Prostate gland (tissue), 2 donors: ENCODE measurements at regions not wholly inside any gene's neighbourhood (a gene's known extent, or its start where the extent isn't known, plus 50 kb on each side); places are given as distances from the start of the nearest gene placed in this dataset.

Experiments
- CTCF ChIP-seq, 4 experiments: fragments of 200-600 bp in 2 of 4; fragments of 450-650 bp in 2 of 4; sonication (generic) in 2 of 4; IDR thresholded peaks; 1 replicate in 3 of 4; 2 replicates in 1 of 4; pipeline ENCODE4 v1.5.1; 2016 to 2019; ENCODE audit warnings: antibody characterized with exemption in 4 of 4, mild to moderate bottlenecking in 2 of 4, moderate library complexity in 2 of 4
- POLR2AphosphoS5 ChIP-seq: sonication (generic); formaldehyde crosslinking; IDR thresholded peaks from one replicate; pipeline ENCODE4 v1.6.1; 2017; ENCODE audit warnings: antibody characterized with exemption

GRCh38 chr2:198852248-198852647, 605.5 kb downstream of the SATB2 start:
- TF ChIP-seq POLR2AphosphoS5 (no peak), CTCF (IDR thresholded peaks at IDR 0.05) (no peak)
